GM12874 (cell line): ENCODE measurements at regions not wholly inside any gene's neighbourhood (a gene's known extent, or its start where the extent isn't known, plus 50 kb on each side); places are given as distances from the start of the nearest gene placed in this dataset.

Experiments
- CTCF ChIP-seq: IDR thresholded peaks from 2 replicates; pipeline ENCODE4 v1.5.1; 2011; ENCODE audit warnings: low read depth, mild to moderate bottlenecking, control low read depth, low read length, moderate library complexity; ENCODE audit not compliant: insufficient read depth

DNA sequence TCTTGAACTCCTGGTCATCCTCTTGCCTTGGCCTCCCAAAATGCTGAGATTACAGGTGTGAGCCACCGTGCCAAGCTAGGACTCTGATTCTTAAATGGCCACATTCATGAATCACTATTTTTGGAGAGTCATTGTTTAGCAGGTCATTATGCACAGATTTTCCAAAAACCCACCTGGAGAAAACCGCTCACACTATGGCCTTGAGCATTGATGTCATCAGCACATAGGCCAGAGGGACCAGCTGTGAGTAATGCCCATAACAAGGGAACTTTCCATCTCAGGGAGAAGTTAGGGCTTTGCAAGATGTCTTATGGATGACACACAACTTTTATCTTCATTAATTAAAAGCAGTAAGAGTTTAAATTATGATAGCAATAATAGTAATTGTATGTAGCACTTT, 86.4 kb upstream of the KIF5B start:
- TF ChIP-seq CTCF: no peak

DNA sequence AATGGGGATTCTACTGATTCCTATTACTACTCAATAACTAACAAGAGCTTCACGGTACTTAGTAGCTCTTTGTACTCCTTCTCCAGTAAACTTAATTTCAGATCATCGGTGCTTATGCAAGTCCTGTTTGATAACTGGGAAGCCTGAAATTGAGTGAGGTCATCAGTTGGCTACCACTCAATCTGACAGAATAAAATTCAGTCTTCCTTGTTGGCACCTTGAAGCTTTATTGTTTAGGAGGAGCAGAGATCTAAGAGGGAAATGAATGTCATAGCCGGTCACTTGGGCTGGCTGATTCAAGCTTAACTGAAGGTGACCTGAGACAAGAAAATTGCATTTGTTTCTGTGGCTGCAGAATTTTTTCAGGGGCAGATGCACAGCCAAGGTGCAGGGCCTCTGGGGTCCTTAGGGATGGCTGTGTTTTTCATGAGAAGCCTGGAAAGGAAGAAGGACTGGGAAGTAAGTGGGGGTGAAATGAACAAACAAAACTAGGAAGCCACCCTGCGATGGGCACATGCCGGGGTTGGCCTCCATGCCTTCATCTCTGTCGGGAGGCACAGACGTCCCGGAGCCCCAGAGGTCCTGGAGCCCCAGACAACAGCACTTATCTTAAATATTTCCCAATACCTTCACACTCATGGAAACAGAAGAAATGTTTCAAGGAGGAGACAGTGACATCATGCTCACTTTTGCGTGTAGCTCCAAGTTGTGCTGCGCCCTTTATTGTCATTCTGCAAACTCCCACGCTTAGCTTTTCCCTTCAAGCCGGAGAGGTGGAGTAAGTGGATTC, 85.0 kb upstream of the KIF5B start:
- no peak for TF ChIP-seq CTCF

- TF ChIP-seq CTCF: no peak
These were observed 84.2 kb upstream of the KIF5B start for GRCh38 chr10:32140403-32140802.

- TF ChIP-seq CTCF: no peak
These were observed 83.2 kb upstream of the KIF5B start for GRCh38 chr10:32139223-32140073.

DNA sequence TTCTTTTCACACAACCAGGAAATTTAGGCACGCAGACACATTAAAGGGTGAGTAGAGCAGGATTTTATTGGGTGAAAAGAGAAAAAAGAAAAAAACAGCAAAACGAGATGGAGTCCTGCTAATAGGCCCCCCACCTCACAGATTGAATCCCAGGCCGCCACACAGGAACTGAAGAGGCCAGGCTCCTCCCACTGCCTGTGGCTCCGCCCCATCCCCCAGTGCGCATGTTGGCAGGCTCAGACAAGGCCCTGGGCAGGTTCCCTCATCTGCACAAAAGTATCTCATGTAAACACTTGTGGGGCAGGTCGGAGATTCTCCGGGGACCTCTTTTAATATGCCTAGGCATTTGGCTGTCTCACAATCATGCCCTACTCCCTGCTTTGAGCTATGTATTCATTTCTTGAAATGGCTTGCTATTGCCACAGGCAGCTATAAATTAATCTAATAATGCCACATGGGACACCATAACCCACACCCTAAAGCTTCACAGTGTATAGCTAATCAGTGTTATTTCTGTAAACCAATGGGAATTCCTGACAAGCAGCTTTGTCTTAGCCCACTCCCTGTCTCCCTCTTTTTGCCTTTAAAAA, 76.2 kb upstream of the KIF5B start:
- TF ChIP-seq CTCF: no peak

DNA sequence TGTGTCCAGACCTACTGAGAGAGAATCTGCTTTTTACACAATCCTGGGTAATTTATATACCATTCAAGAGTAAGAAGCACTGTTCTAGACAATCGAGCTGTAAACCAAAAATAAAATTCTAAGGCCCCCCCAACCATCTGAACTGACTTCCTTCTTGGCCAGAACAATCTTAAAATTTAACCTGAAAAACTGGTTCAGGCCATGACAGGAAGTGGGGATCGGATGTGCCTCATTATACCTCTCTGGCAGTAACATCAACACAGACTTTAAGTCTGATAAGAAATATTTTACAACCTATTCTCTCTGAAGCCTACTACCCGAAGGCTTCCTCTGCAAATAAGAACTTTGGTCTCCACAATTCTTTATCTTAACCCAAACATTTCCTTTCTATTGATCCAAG, 75.2 kb upstream of the KIF5B start:
- TF ChIP-seq CTCF: no peak

- no peak for TF ChIP-seq CTCF
These were observed 74.6 kb upstream of the KIF5B start for GRCh38 chr10:32130788-32131187.
